ENCODE measurements at regions not wholly inside any gene's neighbourhood (a gene's known extent, or its start where the extent isn't known, plus 50 kb on each side); places are given as distances from the start of the nearest gene placed in this dataset.

DNA sequence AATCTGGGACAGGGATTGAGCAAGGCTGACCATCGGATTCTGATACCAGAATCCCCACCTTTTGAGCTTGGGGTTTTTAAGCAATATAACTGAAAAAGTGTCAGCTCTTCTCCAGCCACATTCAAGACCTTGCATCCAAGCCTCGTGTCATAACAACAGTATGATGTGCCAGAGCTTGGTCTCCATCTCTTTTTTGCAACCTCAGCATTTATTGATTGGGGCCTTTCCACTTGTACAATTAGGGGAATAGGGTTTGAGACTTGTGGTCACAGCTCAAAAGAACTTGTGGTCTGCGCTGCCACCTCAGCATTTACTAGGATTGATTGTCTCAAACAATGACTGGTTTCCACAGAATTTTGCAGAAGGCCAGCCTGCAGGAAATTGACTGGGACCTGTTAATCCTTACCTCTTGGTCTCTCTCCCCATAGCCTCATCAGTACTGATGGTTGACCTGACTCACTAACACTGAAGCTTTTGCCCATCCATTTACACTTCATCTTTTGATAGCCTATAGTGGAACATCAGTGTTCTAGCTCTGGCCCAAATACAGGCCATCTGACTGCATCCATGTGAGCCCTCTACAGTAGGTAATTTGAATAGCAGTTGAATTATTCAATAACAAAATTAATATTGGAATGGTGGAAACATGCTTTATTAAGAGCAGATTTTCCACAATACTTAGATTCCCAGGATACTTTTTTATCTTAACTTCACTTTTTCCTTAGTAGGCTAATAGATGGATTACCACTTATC, 381.6 kb upstream of the PRR16 start:
- TF ChIP-seq POLR2A (IDR thresholded peaks at IDR 0.05), result no peak
- TF ChIP-seq, protein P1, sequence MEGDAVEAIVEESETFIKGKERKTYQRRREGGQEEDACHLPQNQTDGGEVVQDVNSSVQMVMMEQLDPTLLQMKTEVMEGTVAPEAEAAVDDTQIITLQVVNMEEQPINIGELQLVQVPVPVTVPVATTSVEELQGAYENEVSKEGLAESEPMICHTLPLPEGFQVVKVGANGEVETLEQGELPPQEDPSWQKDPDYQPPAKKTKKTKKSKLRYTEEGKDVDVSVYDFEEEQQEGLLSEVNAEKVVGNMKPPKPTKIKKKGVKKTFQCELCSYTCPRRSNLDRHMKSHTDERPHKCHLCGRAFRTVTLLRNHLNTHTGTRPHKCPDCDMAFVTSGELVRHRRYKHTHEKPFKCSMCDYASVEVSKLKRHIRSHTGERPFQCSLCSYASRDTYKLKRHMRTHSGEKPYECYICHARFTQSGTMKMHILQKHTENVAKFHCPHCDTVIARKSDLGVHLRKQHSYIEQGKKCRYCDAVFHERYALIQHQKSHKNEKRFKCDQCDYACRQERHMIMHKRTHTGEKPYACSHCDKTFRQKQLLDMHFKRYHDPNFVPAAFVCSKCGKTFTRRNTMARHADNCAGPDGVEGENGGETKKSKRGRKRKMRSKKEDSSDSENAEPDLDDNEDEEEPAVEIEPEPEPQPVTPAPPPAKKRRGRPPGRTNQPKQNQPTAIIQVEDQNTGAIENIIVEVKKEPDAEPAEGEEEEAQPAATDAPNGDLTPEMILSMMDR (IDR thresholded peaks at IDR 0.05), result no peak

Data from right lobe of liver (tissue), 4 donors.